ENCODE measurements at regions not wholly inside any gene's neighbourhood (a gene's known extent, or its start where the extent isn't known, plus 50 kb on each side); places are given as distances from the start of the nearest gene placed in this dataset.

- TF ChIP-seq, protein P1, sequence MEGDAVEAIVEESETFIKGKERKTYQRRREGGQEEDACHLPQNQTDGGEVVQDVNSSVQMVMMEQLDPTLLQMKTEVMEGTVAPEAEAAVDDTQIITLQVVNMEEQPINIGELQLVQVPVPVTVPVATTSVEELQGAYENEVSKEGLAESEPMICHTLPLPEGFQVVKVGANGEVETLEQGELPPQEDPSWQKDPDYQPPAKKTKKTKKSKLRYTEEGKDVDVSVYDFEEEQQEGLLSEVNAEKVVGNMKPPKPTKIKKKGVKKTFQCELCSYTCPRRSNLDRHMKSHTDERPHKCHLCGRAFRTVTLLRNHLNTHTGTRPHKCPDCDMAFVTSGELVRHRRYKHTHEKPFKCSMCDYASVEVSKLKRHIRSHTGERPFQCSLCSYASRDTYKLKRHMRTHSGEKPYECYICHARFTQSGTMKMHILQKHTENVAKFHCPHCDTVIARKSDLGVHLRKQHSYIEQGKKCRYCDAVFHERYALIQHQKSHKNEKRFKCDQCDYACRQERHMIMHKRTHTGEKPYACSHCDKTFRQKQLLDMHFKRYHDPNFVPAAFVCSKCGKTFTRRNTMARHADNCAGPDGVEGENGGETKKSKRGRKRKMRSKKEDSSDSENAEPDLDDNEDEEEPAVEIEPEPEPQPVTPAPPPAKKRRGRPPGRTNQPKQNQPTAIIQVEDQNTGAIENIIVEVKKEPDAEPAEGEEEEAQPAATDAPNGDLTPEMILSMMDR (IDR thresholded peaks at IDR 0.05; ENCODE audit: insufficient read depth, low read length, poor library complexity, severe bottlenecking), result no peak
- no peak for TF ChIP-seq EZH2phosphoT487 (conservative IDR thresholded peaks at IDR 0.05; ENCODE audit: low read length)
These were observed 138.3 kb upstream of the NRXN1 start for GRCh38 chr2:51170273-51170672.

Data from SU-DHL-6 (cell line).